Upper lobe of left lung (tissue), 4 donors: ENCODE measurements at regions not wholly inside any gene's neighbourhood (a gene's known extent, or its start where the extent isn't known, plus 50 kb on each side); places are given as distances from the start of the nearest gene placed in this dataset.

Source experiments
- POLR2A ChIP-seq, 4 donors: fragments of 450-650 bp; IDR thresholded peaks; one replicate each; pipeline ENCODE4 v1.5.1; 2016 to 2017; ENCODE audit warnings: antibody characterized with exemption in 4 of 4, mild to moderate bottlenecking in 2 of 4
- POLR2AphosphoS5 ChIP-seq, 2 donors: sonication (generic); formaldehyde crosslinking; IDR thresholded peaks; one replicate each; pipeline ENCODE4 v1.5.1; 2017; ENCODE audit warnings: antibody characterized with exemption in 2 of 2
- TF ChIP-seq, protein P1 (sequence below), 6 experiments: fragments of 450-650 bp in 4 of 6; fragments of 200-600 bp in 2 of 6; sonication (generic) in 2 of 6; IDR thresholded peaks; one replicate each; pipeline ENCODE4 v1.5.1; 2016 to 2019; ENCODE audit warnings: antibody characterized with exemption in 6 of 6

DNA sequence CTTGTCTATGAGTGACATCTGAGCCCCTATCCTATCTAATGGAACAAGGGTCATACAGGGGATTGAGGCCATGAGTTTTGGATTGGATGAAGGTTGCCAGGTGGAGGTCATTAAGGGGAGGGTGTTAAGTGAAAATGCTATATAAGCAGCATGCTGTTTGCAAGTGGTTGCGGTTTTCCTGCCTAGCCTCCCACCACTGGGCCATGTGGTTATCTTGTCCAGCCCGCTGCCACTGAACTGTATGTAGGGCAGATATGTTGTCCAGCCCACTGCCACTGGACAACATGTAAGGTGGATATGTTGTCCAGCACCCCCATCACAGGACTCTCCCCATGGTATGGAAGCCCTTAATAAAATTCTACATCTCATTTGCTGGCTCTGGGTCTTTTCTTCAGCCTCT lies 200.0 kb downstream of the FGF10 start:
- TF ChIP-seq POLR2A (IDR thresholded peaks at IDR 0.05) (no peak), POLR2AphosphoS5 (IDR thresholded peaks at IDR 0.05) (no peak)
- TF ChIP-seq, protein P1, sequence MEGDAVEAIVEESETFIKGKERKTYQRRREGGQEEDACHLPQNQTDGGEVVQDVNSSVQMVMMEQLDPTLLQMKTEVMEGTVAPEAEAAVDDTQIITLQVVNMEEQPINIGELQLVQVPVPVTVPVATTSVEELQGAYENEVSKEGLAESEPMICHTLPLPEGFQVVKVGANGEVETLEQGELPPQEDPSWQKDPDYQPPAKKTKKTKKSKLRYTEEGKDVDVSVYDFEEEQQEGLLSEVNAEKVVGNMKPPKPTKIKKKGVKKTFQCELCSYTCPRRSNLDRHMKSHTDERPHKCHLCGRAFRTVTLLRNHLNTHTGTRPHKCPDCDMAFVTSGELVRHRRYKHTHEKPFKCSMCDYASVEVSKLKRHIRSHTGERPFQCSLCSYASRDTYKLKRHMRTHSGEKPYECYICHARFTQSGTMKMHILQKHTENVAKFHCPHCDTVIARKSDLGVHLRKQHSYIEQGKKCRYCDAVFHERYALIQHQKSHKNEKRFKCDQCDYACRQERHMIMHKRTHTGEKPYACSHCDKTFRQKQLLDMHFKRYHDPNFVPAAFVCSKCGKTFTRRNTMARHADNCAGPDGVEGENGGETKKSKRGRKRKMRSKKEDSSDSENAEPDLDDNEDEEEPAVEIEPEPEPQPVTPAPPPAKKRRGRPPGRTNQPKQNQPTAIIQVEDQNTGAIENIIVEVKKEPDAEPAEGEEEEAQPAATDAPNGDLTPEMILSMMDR (IDR thresholded peaks at IDR 0.05) = no peak
